WERI-Rb-1 (cell line): ENCODE measurements at regions not wholly inside any gene's neighbourhood (a gene's known extent, or its start where the extent isn't known, plus 50 kb on each side); places are given as distances from the start of the nearest gene placed in this dataset.
A peak's percentile ranks its signal among the peaks of the same experiment; 100 is the strongest.

Source experiments
- DNase-seq: peaks from one replicate; pipeline ENCODE4 v3.0.0-alpha.2; 2020
- H3K27ac ChIP-seq: fragments of 250-450 bp; sonication (Bioruptor Pico); 2 replicates; pipeline ENCODE4 v1.5.1; 2020; ENCODE audit warnings: mild to moderate bottlenecking, moderate library complexity
- H3K27me3 ChIP-seq: fragments of 250-450 bp; sonication (Bioruptor Pico); 2 replicates; pipeline ENCODE4 v1.5.1; 2021; ENCODE audit warnings: mild to moderate bottlenecking, low read depth, moderate library complexity; ENCODE audit not compliant: insufficient read depth, severe bottlenecking
- H3K36me3 ChIP-seq: fragments of 250-450 bp; sonication (Bioruptor Pico); 2 replicates; pipeline ENCODE4 v1.5.1; 2020; ENCODE audit warnings: mild to moderate bottlenecking, moderate library complexity
- H3K4me3 ChIP-seq: 2 replicates; pipeline ENCODE4 v1.5.1; 2011; ENCODE audit warnings: low read depth, mild to moderate bottlenecking, control low read depth, low read length
- H3K9me3 ChIP-seq: fragments of 250-450 bp; sonication (Bioruptor Pico); 2 replicates; pipeline ENCODE4 v1.5.1; 2021; ENCODE audit warnings: mild to moderate bottlenecking, moderate library complexity; ENCODE audit not compliant: severe bottlenecking
- TF ChIP-seq, protein P1 (sequence below): IDR thresholded peaks from 2 replicates; pipeline ENCODE4 v1.5.1; 2011; ENCODE audit warnings: low read depth, mild to moderate bottlenecking, control low read depth, inconsistent platforms, low read length

DNA sequence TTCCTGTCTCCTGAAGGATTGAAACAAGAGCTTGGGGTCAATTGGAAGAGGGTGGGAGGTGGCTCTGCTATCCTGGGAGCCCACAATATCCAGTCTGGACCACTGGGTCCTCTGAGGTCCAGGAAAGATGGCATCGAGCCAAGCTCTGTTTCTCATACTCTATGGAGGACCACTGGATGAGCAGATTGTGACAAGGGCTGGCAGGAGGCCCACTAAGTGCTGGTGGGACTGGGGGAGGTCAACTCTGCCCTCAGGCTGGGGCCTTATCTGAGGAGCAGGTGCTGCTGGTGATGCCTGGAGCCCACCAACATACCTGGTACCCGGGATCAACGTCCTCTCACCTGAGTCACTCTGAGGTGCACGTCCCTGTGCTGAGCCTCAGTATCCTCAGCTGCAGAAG lies 142.4 kb downstream of the NDUFA10 start:
- DNase-seq, result no peak
- TF ChIP-seq, protein P1, sequence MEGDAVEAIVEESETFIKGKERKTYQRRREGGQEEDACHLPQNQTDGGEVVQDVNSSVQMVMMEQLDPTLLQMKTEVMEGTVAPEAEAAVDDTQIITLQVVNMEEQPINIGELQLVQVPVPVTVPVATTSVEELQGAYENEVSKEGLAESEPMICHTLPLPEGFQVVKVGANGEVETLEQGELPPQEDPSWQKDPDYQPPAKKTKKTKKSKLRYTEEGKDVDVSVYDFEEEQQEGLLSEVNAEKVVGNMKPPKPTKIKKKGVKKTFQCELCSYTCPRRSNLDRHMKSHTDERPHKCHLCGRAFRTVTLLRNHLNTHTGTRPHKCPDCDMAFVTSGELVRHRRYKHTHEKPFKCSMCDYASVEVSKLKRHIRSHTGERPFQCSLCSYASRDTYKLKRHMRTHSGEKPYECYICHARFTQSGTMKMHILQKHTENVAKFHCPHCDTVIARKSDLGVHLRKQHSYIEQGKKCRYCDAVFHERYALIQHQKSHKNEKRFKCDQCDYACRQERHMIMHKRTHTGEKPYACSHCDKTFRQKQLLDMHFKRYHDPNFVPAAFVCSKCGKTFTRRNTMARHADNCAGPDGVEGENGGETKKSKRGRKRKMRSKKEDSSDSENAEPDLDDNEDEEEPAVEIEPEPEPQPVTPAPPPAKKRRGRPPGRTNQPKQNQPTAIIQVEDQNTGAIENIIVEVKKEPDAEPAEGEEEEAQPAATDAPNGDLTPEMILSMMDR, result no peak
- no peaks in the 10 kb centered on the region for H3K27me3 ChIP-seq
- H3K9me3 ChIP-seq, result peaks cover 2% of the 10 kb centered on the region
- H3K36me3 ChIP-seq, result no peaks in the 10 kb centered on the region
- H3K4me3 ChIP-seq, result no peak overlapping the region
- H3K27ac ChIP-seq, result no peak overlapping the region

GRCh38 chr2:239882331-239882732 lies 142.8 kb downstream of the NDUFA10 start:
- H3K36me3 ChIP-seq, result no peaks in the 10 kb centered on the region
- peak; percentile 68 for DNase-seq
- H3K4me3 ChIP-seq, result no peak overlapping the region
- H3K27ac ChIP-seq, result no peak overlapping the region
- H3K27me3 ChIP-seq, result no peaks in the 10 kb centered on the region
- TF ChIP-seq, protein P1, result peak; percentile 86
- peaks cover 2% of the 10 kb centered on the region for H3K9me3 ChIP-seq

GRCh38 chr2:239881561-239882320 lies 143.4 kb downstream of the NDUFA10 start:
- Histone ChIP-seq H3K4me3 (no peak overlapping the region), H3K36me3 (no peaks in the 10 kb centered on the region), H3K9me3 (peaks cover under 1% of the 10 kb centered on the region), H3K27ac (no peak overlapping the region), H3K27me3 (no peaks in the 10 kb centered on the region)
- TF ChIP-seq, protein P1, result no peak
- no peak for DNase-seq

GRCh38 chr2:239881031-239881471 lies 144.1 kb downstream of the NDUFA10 start:
- Histone ChIP-seq H3K27me3 (no peaks in the 10 kb centered on the region), H3K9me3 (no peaks in the 10 kb centered on the region), H3K27ac (no peak overlapping the region), H3K4me3 (no peak overlapping the region), H3K36me3 (no peaks in the 10 kb centered on the region)
- DNase-seq, result no peak
- TF ChIP-seq, protein P1, result no peak

- no peak for DNase-seq
- Histone ChIP-seq H3K4me3 (no peak overlapping the region), H3K9me3 (no peaks in the 10 kb centered on the region), H3K27ac (no peak overlapping the region), H3K36me3 (no peaks in the 10 kb centered on the region), H3K27me3 (no peaks in the 10 kb centered on the region)
- TF ChIP-seq, protein P1, result no peak
Observed at GRCh38 chr2:239880396-239880795, 144.7 kb downstream of the NDUFA10 start.
